ENCODE measurements at regions not wholly inside any gene's neighbourhood (a gene's known extent, or its start where the extent isn't known, plus 50 kb on each side); places are given as distances from the start of the nearest gene placed in this dataset.

- DNase-seq (ENCODE audit: low read depth): no peak
These were observed 153.4 kb upstream of the PTCH1 start for GRCh38 chr9:95670122-95670521.

- no peak for DNase-seq (ENCODE audit: low read depth)
These were observed 152.5 kb upstream of the PTCH1 start for GRCh38 chr9:95669253-95669652.

GRCh38 chr9:95667789-95668188, 151.0 kb upstream of the PTCH1 start:
- DNase-seq (ENCODE audit: low read depth): no peak

- no peak for DNase-seq (ENCODE audit: low read depth)
These were observed 150.0 kb upstream of the PTCH1 start for GRCh38 chr9:95666785-95667155.

- no peak for DNase-seq (ENCODE audit: low read depth)
These were observed 149.5 kb upstream of the PTCH1 start for GRCh38 chr9:95666096-95666784.

- DNase-seq (ENCODE audit: low read depth): no peak
These were observed 136.5 kb upstream of the PTCH1 start for GRCh38 chr9:95653246-95653645.

GRCh38 chr9:95650720-95651119, 133.9 kb upstream of the PTCH1 start:
- DNase-seq (ENCODE audit: low read depth): no peak

GRCh38 chr9:95649801-95650213, 133.0 kb upstream of the PTCH1 start:
- DNase-seq (ENCODE audit: low read depth): peak; percentile 1

- DNase-seq (ENCODE audit: low read depth): no peak
These were observed 131.5 kb upstream of the PTCH1 start for GRCh38 chr9:95648225-95648624.

GRCh38 chr9:95645992-95646391, 129.2 kb upstream of the PTCH1 start:
- DNase-seq (ENCODE audit: low read depth): peak; percentile 57

- no peak for DNase-seq (ENCODE audit: low read depth)
These were observed 128.8 kb upstream of the PTCH1 start for GRCh38 chr9:95645579-95645978.

- DNase-seq (ENCODE audit: low read depth): no peak
These were observed 127.6 kb upstream of the PTCH1 start for GRCh38 chr9:95644377-95644776.

- DNase-seq (ENCODE audit: low read depth): peak; percentile 13
These were observed 126.8 kb upstream of the PTCH1 start for GRCh38 chr9:95643619-95644018.

- no peak for DNase-seq (ENCODE audit: low read depth)
These were observed 125.4 kb upstream of the PTCH1 start for GRCh38 chr9:95642189-95642588.

GRCh38 chr9:95641586-95641985, 124.8 kb upstream of the PTCH1 start:
- DNase-seq (ENCODE audit: low read depth): peak; percentile 23

GRCh38 chr9:95640336-95640735, 123.6 kb upstream of the PTCH1 start:
- DNase-seq (ENCODE audit: low read depth): no peak

- DNase-seq (ENCODE audit: low read depth): no peak
These were observed 119.4 kb upstream of the PTCH1 start for GRCh38 chr9:95635986-95636671.

- no peak for DNase-seq (ENCODE audit: low read depth)
These were observed 117.8 kb upstream of the PTCH1 start for GRCh38 chr9:95634536-95634935.

- DNase-seq (ENCODE audit: low read depth): no peak
These were observed 117.3 kb upstream of the PTCH1 start for GRCh38 chr9:95634114-95634513.

GRCh38 chr9:95629585-95629984, 112.8 kb upstream of the PTCH1 start:
- DNase-seq (ENCODE audit: low read depth): no peak

GRCh38 chr9:95627802-95628201, 111.0 kb upstream of the PTCH1 start:
- peak; percentile 5 for DNase-seq (ENCODE audit: low read depth)

GRCh38 chr9:95626885-95627558, 110.3 kb upstream of the PTCH1 start:
- DNase-seq (ENCODE audit: low read depth): no peak

- no peak for DNase-seq (ENCODE audit: low read depth)
These were observed 109.6 kb upstream of the PTCH1 start for GRCh38 chr9:95626341-95626740.

Data from RPMI7951 (cell line).